SJCRH30 (cell line): ENCODE measurements at regions not wholly inside any gene's neighbourhood (a gene's known extent, or its start where the extent isn't known, plus 50 kb on each side); places are given as distances from the start of the nearest gene placed in this dataset.
A peak's percentile ranks its signal among the peaks of the same experiment; 100 is the strongest.

Experiments used
- DNase-seq, 2 experiments: peaks; one replicate each; pipeline ENCODE4 v3.0.0-alpha.2; 2015 to 2020
- H3K27ac ChIP-seq: fragments of 250-450 bp; sonication (Bioruptor Pico); 2 replicates; pipeline ENCODE4 v1.5.1; 2020; ENCODE audit warnings: mild to moderate bottlenecking, moderate library complexity
- H3K27me3 ChIP-seq: fragments of 250-450 bp; sonication (Bioruptor Pico); 2 replicates; pipeline ENCODE4 v1.5.1; 2020; ENCODE audit warnings: mild to moderate bottlenecking, moderate library complexity
- H3K36me3 ChIP-seq: fragments of 250-450 bp; sonication (Bioruptor Pico); 2 replicates; pipeline ENCODE4 v1.5.1; 2020; ENCODE audit warnings: mild to moderate bottlenecking, moderate library complexity
- H3K4me1 ChIP-seq: fragments of 250-450 bp; sonication (Bioruptor Pico); 2 replicates; pipeline ENCODE4 v1.5.1; 2020; ENCODE audit warnings: mild to moderate bottlenecking, moderate library complexity
- H3K4me3 ChIP-seq: fragments of 250-450 bp; sonication (Bioruptor Pico); 2 replicates; pipeline ENCODE4 v1.5.1; 2020; ENCODE audit warnings: mild to moderate bottlenecking, moderate library complexity
- H3K9me3 ChIP-seq: fragments of 250-450 bp; sonication (Bioruptor Pico); replicated peaks from 2 replicates; pipeline ENCODE4 v1.5.1; 2020; ENCODE audit warnings: mild to moderate bottlenecking, moderate library complexity

DNA sequence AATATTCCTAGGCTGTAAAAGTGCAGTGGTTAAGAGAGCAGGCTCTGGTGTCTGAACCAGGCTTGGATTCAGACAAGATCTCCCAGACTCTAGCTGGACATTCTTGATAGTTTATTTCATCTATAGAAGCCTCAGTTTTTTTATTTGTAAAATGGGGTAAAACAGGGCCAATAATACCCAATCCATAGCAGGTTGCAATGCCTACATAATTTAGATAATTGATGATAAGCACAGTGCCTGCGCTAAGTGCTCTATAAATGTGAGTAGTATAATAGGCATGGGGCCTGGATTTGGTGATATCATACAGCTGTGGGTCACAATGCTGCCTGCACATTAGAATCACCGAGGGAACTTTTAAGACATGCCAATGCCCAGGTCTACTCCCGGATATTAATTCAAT, 603.5 kb downstream of the ISL1 start:
- Histone ChIP-seq H3K9me3 (no peaks in the 10 kb centered on the region), H3K4me1 (no peaks in the 10 kb centered on the region), H3K27ac (no peak overlapping the region), H3K27me3 (no peaks in the 10 kb centered on the region), H3K4me3 (no peak overlapping the region), H3K36me3 (no peaks in the 10 kb centered on the region)
- DNase-seq, result no peak

DNA sequence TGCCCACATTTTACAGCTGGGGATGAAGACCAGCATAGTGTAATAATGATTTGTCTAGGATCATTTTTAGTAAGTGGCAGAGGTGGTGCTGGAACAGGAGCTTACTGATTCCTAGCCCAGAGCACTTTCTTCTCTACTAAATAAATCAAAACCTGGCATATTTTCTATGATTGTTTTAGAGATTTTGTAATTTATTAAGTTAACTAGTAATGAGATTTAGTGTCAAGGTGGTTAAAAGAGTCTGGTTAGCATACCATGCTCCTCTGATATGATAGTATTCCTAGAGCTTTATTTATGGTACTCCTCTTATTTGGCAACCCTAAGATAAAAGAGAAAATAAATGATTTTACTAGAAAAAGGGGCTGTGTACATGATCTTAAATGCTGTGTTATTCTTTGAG, 604.0 kb downstream of the ISL1 start:
- no peaks in the 10 kb centered on the region for H3K9me3 ChIP-seq
- H3K36me3 ChIP-seq, result no peaks in the 10 kb centered on the region
- H3K4me3 ChIP-seq, result no peak overlapping the region
- H3K27ac ChIP-seq, result no peak overlapping the region
- no peak for DNase-seq
- H3K27me3 ChIP-seq, result no peaks in the 10 kb centered on the region
- H3K4me1 ChIP-seq, result no peaks in the 10 kb centered on the region

DNA sequence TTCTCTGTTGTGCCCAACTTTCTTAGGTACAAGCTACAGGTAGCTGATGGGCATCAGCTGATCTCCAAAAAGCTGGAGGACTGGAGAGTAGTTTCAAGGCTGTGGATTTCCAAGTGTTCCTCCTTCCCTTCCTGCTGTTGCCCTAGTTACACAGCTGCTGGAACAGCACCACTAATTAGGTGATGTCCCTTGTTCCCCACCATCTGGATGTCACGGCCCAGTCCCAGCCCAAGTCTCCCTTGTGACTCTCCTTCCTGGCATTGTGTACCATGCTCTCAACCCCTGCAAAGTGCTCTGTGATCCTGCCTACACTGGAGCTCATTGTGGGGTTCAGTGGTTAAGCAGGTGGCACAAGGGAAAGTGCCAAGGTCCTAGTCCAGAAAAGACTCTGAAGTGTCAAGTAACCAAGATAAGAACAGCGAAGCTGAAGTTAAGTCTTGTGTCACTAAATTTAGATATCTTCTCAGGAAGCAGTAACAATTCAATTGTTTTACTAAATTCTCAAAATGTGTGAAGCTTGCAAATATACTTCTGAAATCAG, 604.5 kb downstream of the ISL1 start:
- Histone ChIP-seq H3K9me3 (no peaks in the 10 kb centered on the region), H3K4me1 (no peaks in the 10 kb centered on the region), H3K27ac (no peak overlapping the region), H3K4me3 (no peak overlapping the region), H3K27me3 (no peaks in the 10 kb centered on the region), H3K36me3 (no peaks in the 10 kb centered on the region)
- DNase-seq, result no peak

DNA sequence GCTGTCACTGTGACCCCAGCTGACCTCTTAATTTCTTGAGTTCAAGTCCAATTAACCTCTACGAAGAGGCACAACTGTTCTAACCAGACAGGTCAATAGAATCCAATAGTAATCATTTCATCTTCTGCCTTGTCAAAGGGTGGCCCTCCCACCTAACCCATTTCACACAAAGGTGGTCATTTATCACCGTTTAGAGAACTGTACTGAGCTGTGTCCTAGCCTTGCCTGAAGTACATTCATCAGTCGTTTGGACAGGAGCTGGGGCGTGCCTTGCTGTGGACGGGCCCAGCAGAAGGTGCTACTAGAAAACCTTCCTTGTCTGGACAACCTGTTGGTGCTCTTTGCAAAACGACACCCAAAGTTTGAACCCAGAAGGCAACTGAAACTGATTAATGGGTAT, 605.4 kb downstream of the ISL1 start:
- no peak overlapping the region for H3K27ac ChIP-seq
- H3K36me3 ChIP-seq, result no peaks in the 10 kb centered on the region
- DNase-seq, result no peak
- no peak overlapping the region for H3K4me3 ChIP-seq
- no peaks in the 10 kb centered on the region for H3K4me1 ChIP-seq
- no peaks in the 10 kb centered on the region for H3K27me3 ChIP-seq
- no peaks in the 10 kb centered on the region for H3K9me3 ChIP-seq

DNA sequence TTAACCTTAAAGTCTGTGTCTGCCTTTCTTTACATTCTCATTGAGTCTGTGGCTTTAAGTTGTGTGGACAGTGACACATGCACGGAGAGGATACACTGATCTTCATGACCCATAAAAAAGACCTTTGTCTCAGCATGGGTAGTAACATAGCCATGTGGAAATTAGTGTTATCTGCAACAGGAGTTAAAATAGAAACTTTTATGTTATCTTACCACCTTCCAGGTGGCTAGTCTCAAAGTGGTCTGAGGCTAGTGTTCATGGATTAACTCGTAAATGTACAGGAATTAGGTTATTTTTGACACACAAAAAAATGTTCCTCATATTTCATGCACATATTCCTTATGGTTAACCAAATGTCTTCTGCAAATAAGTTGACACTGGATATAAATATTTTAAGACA, 607.0 kb downstream of the ISL1 start:
- H3K4me1 ChIP-seq, result no peaks in the 10 kb centered on the region
- 0 out of 2 replicates have a peak, but pooled peaks cover 5% of the 10 kb centered on the region for H3K27me3 ChIP-seq
- no peaks in the 10 kb centered on the region for H3K36me3 ChIP-seq
- no peaks in the 10 kb centered on the region for H3K9me3 ChIP-seq
- H3K4me3 ChIP-seq, result no peak overlapping the region
- no peak overlapping the region for H3K27ac ChIP-seq
- no peak for DNase-seq

DNA sequence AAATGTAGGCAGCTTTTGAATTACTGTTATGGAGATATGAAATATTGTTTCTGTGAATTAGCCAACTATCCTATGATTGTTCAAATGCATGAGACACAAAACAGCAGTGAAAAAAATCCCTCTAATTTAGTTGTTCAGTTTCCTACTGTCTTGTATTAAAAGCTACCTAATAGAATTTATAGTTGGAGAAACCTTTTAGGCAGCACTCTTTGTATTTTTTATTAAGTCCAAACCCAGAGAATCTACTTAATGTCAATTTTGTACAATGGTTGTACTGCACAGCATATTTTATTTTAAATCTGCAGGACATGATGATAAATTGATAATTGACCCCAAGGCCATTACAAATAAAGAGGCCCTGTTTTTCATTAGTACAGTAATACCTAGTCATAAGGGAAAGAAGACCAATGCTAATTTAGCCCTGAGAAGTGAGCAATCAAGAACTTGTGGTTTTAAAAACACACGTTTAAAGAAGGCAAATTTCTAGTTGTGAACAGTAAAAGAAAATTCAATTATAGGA, 607.5 kb downstream of the ISL1 start:
- no peak overlapping the region for H3K4me3 ChIP-seq
- H3K27me3 ChIP-seq, result 0 out of 2 replicates have a peak, but pooled peaks cover 5% of the 10 kb centered on the region
- DNase-seq, result no peak
- no peaks in the 10 kb centered on the region for H3K9me3 ChIP-seq
- H3K4me1 ChIP-seq, result no peaks in the 10 kb centered on the region
- no peak overlapping the region for H3K27ac ChIP-seq
- no peaks in the 10 kb centered on the region for H3K36me3 ChIP-seq

DNA sequence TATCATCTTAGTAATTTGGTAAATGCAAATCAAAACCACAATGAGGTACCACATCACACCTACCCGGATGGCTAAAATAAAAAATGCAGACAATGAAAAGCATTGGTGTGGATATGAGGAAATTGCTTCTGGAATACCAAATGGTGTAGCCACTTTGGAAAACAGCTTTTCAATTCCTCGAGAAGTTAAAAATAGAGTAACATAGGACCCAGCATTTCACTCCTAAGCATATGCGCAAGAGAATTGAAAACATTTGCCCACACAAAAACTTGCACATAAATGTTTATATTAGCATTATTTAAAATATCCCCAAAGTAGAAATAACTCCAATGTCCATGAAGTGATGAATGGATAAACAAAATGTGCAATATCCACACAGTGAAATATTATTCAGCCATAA, 608.7 kb downstream of the ISL1 start:
- no peaks in the 10 kb centered on the region for H3K4me1 ChIP-seq
- DNase-seq, result no peak
- H3K4me3 ChIP-seq, result no peak overlapping the region
- H3K9me3 ChIP-seq, result no peaks in the 10 kb centered on the region
- 0 out of 2 replicates have a peak, but pooled peaks cover 5% of the 10 kb centered on the region for H3K27me3 ChIP-seq
- no peaks in the 10 kb centered on the region for H3K36me3 ChIP-seq
- no peak overlapping the region for H3K27ac ChIP-seq

DNA sequence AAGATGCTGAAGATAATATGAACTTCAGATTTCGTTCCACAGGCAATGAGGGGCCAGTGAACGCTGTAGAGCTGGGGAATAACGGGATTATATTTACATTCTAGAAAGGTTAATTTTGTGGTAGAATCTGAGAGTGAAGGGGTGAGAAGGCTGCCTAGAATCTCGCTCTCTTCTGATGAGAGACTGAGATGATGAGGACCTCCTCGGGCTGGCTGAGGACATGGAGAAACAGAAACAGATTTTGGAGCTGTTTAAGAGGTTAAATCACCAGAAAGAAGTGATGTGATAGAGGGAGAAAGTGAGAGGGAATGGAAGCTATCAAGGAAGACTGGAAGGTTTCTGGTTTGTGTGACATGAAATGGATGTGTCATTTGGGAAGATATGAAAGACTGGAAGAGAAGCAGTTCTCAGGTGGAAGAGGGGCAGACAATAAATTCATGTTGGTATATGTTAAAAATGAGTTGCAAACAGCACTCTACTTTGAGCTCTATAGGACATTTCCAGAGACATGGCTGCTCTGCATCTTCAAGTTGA, 612.6 kb downstream of the ISL1 start:
- no peak overlapping the region for H3K27ac ChIP-seq
- no peak for DNase-seq
- H3K36me3 ChIP-seq, result no peaks in the 10 kb centered on the region
- no peaks in the 10 kb centered on the region for H3K4me1 ChIP-seq
- H3K9me3 ChIP-seq, result no peaks in the 10 kb centered on the region
- 0 out of 2 replicates have a peak, but pooled peaks cover 5% of the 10 kb centered on the region for H3K27me3 ChIP-seq
- no peak overlapping the region for H3K4me3 ChIP-seq

DNA sequence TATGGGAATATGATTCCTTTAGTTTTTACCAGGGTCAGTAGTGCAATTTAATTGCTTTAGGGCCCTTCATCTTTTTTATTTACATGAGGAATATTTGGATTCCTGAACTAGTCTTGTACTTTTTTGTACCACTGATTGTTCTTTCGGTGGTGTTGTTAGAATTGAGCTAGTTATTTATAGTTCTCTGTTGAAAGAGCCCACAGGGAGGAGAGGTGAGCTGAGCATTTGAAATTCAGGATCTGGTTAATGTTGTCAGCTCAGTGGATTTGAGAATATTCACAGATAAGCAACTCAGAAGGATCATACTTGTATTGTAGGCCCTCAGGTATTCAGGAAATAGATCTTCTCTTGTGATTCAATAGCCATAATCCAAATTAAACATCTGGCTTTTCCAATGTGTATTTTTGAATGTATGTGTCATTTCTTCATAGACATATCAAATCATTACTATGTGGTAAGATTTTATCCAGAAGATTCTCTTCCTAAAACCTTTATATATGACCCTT, 613.2 kb downstream of the ISL1 start:
- H3K4me3 ChIP-seq, result no peak overlapping the region
- no peak overlapping the region for H3K27ac ChIP-seq
- DNase-seq, result no peak
- no peaks in the 10 kb centered on the region for H3K36me3 ChIP-seq
- 0 out of 2 replicates have a peak, but pooled peaks cover 5% of the 10 kb centered on the region for H3K27me3 ChIP-seq
- H3K4me1 ChIP-seq, result no peaks in the 10 kb centered on the region
- H3K9me3 ChIP-seq, result no peaks in the 10 kb centered on the region

DNA sequence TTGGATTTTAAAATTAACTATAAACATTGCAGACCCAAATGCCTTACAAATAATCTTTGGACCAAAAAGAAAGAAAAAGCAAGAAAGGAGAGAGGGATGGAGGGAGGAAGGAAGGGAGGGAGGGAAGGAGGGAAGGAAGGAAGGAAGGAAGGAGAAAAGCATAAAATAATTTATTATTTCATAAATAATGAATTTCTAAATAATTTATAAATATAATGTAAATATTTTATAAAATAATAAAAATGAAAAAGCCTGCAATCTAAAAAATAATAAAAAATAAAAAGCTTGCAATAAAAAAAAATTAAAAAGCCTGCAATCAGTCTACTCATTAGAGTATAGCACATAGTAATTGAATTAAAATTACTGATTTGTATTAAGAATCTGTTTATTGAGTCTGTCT, 614.3 kb downstream of the ISL1 start:
- Histone ChIP-seq H3K9me3 (no peaks in the 10 kb centered on the region), H3K27ac (no peak overlapping the region)
- DNase-seq, result no peak

DNA sequence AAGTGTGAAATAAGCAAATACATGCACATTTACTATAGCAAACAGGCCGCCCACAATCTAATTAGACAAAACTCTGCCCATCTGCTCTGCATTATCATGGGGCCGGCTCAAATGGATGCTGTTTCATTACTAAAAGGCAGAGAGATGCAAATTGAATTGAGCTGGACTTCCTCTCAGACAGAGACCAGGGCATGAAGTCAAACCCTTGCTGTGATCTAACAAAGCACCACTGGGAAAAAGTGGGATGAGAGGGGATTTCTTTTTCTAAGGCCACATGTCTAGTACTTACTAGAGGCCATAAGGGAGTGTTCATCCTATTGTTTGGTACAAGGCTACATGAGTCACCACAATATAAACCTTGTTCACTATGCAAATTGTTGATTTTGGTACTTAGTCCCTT, 614.7 kb downstream of the ISL1 start:
- Histone ChIP-seq H3K36me3 (no peaks in the 10 kb centered on the region), H3K4me1 (no peaks in the 10 kb centered on the region), H3K27ac (no peak overlapping the region), H3K9me3 (no peaks in the 10 kb centered on the region), H3K27me3 (0 out of 2 replicates have a peak, but pooled peaks cover 5% of the 10 kb centered on the region), H3K4me3 (no peak overlapping the region)
- no peak for DNase-seq

More for the DNA sequence above, 614.3 kb downstream of the ISL1 start:
- H3K4me1 ChIP-seq, result no peaks in the 10 kb centered on the region
- H3K27me3 ChIP-seq, result 0 out of 2 replicates have a peak, but pooled peaks cover 5% of the 10 kb centered on the region
- no peaks in the 10 kb centered on the region for H3K36me3 ChIP-seq
- H3K4me3 ChIP-seq, result no peak overlapping the region

DNA sequence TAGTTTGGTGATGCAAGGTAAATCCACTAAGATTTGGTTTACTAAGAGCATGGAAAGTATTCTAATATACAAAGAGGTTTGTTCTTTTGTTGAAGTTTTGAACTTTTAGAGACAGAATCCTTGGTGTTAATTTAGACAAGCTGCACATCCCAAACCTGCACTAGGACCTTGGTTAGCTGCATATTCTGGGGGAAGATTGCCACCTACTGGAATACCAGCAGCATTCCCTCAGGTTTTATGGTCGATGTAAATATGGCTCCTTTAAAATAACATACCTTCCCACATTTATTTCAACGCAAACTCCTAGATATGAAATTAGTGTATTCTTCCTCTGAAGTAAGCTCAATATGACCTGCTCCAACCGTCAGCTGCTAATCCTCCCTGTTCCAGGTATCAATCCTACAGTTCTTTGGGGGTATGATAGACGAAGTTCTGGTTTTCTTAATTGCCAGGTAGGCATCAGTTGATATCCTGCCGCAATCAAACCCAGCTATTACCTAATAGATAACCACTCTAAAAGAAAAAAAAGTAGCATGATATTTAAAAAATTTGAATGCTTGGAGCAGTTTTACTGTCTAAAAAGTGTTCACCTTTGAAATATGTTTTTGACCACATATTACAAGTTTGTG, 624.1 kb downstream of the ISL1 start:
- Histone ChIP-seq H3K27me3 (no peaks in the 10 kb centered on the region), H3K4me1 (no peaks in the 10 kb centered on the region), H3K9me3 (no peaks in the 10 kb centered on the region), H3K36me3 (no peaks in the 10 kb centered on the region), H3K27ac (no peak overlapping the region), H3K4me3 (no peak overlapping the region)
- DNase-seq, result peak; percentile 28 to 65

DNA sequence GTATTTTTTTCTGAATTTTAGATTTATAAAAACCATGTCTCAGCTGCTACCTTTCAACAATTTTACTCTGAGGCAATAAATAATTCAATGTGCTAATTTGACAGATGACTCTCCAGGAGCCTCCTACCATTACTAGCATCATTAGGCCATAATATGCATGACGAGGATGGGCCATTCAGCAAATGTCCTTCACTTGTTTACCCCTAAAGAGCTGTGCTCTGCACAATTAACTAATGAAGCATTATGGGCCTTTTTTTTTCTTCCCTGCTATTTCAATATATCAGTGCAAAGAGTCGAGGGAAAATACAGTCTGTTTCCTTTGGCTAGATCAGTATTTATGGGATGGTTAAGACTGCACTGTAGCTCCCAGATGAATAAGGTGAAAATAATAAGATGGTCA, 627.2 kb downstream of the ISL1 start:
- Histone ChIP-seq H3K27ac (no peak overlapping the region), H3K4me1 (no peaks in the 10 kb centered on the region), H3K4me3 (no peak overlapping the region), H3K27me3 (no peaks in the 10 kb centered on the region), H3K9me3 (no peaks in the 10 kb centered on the region), H3K36me3 (no peaks in the 10 kb centered on the region)
- DNase-seq, result no peak

DNA sequence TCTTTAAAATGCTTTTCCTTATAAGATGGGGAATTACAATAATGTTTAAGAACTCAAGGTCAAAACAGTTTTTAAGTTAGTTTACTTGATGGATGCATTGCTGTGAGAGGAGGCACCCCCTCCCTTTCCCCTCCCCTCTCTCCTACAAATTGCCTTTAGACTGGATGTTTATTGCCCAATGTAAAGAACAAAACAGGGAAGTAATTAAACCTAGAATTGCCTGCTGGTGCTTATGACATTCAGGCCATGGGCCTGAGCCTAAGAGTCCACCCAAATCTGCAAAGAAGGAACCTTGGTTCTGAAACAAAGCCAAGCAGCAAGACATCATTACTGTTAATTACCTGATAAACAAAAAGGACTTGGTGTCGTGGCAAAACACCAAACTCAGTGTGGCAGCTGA, 630.3 kb downstream of the ISL1 start:
- Histone ChIP-seq H3K36me3 (no peaks in the 10 kb centered on the region), H3K4me1 (no peaks in the 10 kb centered on the region), H3K27ac (no peak overlapping the region), H3K4me3 (no peak overlapping the region), H3K27me3 (no peaks in the 10 kb centered on the region), H3K9me3 (no peaks in the 10 kb centered on the region)
- DNase-seq, result no peak

DNA sequence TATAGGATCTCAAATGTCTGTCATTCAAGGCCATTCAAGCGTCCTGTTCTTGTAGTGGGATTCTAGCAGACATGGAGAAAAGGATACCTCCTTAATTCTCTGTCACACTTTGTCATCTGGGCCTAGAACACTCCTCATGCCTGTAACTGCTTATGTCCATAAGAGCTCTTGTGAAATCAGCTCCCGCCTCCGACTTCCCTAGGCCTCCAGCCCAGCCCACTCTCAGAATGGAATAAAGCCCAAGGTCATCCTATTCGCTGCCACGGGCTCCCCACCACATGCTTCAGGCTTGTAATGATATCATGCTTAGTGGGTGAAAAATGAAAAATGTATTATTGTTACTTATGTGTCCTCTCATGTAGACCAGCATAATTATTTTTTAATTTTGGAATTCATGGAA, 632.5 kb downstream of the ISL1 start:
- no peaks in the 10 kb centered on the region for H3K36me3 ChIP-seq
- no peak overlapping the region for H3K27ac ChIP-seq
- DNase-seq, result no peak
- no peaks in the 10 kb centered on the region for H3K9me3 ChIP-seq
- H3K27me3 ChIP-seq, result no peaks in the 10 kb centered on the region
- H3K4me3 ChIP-seq, result no peak overlapping the region
- no peaks in the 10 kb centered on the region for H3K4me1 ChIP-seq
